ENCODE measurements at regions not wholly inside any gene's neighbourhood (a gene's known extent, or its start where the extent isn't known, plus 50 kb on each side); places are given as distances from the start of the nearest gene placed in this dataset.

DNA sequence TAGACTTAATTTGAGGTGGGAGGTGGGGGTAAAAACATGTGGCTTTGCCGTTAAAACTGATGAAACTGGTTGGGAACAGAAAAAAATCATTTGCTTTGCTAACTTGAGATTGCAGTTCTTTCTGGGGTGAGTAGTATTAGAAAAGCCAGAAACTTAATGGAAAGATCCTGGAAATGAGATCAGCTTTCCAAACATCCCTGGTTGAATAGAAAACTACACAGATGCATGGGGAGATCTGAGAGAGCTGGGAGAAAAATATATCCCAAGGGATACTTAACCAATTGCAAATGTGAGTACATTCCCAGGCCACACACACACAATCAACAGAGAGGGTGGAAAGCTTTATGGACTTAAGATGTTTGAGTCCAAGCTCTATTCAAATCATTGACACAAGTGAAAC is 222.3 kb downstream of the YTHDC2 start:
- H3K4me3 ChIP-seq: no peak overlapping the region
- H3K27me3 ChIP-seq: no peaks in the 10 kb centered on the region
- WGBS, 4 donors: 52 to 81% (median 54%) methylated on average over 1 of the region's 1 CpG
- H3K9me3 ChIP-seq (replicated peaks in 1 of 3): no peaks in the 10 kb centered on the region
- H3K4me1 ChIP-seq (replicated peaks in 1 of 2): no peaks in the 10 kb centered on the region
- no peaks in the 10 kb centered on the region for H3K36me3 ChIP-seq (replicated peaks in 1 of 2)
- TF ChIP-seq, protein P1, sequence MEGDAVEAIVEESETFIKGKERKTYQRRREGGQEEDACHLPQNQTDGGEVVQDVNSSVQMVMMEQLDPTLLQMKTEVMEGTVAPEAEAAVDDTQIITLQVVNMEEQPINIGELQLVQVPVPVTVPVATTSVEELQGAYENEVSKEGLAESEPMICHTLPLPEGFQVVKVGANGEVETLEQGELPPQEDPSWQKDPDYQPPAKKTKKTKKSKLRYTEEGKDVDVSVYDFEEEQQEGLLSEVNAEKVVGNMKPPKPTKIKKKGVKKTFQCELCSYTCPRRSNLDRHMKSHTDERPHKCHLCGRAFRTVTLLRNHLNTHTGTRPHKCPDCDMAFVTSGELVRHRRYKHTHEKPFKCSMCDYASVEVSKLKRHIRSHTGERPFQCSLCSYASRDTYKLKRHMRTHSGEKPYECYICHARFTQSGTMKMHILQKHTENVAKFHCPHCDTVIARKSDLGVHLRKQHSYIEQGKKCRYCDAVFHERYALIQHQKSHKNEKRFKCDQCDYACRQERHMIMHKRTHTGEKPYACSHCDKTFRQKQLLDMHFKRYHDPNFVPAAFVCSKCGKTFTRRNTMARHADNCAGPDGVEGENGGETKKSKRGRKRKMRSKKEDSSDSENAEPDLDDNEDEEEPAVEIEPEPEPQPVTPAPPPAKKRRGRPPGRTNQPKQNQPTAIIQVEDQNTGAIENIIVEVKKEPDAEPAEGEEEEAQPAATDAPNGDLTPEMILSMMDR (IDR thresholded peaks at IDR 0.05): no peak
- TF ChIP-seq POLR2A (IDR thresholded peaks at IDR 0.05): no peak
- H3K27ac ChIP-seq: no peak overlapping the region
- intact Hi-C loops (cut with DNase I): no loop called here
- no peak for DNase-seq

DNA sequence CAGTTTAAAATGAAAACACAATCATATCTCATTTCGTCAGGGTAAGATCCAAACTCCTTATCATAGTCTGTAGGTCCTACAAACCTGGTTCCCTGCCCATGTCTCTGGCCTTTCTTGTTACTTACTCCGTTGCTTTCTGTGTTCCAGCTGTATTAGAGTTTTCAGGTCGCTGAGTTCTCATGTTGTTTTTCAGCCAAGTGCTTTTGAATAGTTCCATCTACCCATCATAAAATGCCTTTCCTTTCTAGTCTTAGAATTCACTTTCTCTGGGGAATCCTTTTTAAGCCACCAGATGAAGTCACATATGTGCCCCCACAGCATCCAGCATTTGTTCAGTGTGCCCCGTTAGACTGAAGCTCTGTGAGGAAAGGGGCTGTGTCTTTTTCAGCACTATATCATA is 228.7 kb downstream of the YTHDC2 start:
- DNase-seq: no peak
- Histone ChIP-seq H3K4me1 (replicated peaks in 1 of 2) (no peaks in the 10 kb centered on the region), H3K27ac (no peak overlapping the region), H3K9me3 (replicated peaks in 1 of 3) (no peaks in the 10 kb centered on the region), H3K36me3 (replicated peaks in 1 of 2) (no peaks in the 10 kb centered on the region), H3K27me3 (no peaks in the 10 kb centered on the region), H3K4me3 (no peak overlapping the region)
- intact Hi-C loops (cut with DNase I): no loop called here
- TF ChIP-seq, protein P1 (IDR thresholded peaks at IDR 0.05): no peak
- no peak for TF ChIP-seq POLR2A (IDR thresholded peaks at IDR 0.05)
- WGBS, 4 donors: 50 to 57% (median 54%) methylated on average over 4 of the region's 4 CpGs

DNA sequence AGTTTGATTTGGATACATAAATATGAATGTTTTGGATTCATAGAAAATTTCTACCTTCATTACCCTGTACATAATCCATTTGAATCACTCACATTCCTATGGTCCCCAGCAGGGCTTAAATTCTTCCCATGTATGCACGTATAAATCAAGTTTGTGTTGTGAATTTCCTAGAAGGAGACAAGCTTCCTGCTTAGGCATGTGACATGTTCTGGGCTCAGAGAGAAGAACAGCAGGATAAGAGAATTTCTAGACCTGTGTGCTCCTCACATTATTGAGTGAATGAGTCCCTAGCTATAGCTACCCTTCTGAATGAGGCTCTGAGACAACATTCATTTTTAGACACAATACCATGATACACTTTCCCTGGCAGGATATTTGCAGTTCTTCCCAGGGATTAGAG is 229.1 kb downstream of the YTHDC2 start:
- whole genome bisulfite sequencing, 4 donors: 0 to 71% (median 23%) methylated on average over 1 of the region's 1 CpG

DNA sequence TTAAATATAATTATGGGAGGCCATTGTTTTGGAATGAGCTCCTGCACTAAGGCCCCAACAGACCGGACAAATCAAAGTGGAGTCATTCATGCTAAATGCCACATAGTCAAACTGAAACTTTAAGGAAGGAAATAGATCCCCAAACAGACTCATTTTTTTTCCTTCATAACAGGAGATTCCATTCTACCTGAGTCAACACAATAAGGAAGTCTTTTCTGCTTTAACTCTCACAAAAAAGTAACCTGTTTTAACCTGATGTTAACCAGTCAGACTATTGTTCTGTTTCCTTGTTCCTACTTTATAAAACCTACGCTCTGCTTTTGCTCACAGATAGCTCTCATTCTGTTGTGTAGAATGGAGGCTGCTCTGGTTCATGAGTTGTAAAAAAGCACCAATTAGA is 234.9 kb downstream of the YTHDC2 start:
- intact Hi-C loops (cut with DNase I): no loop called here
- Histone ChIP-seq H3K27me3 (no peaks in the 10 kb centered on the region), H3K9me3 (replicated peaks in 1 of 3) (no peaks in the 10 kb centered on the region), H3K4me1 (replicated peaks in 1 of 2) (no peaks in the 10 kb centered on the region), H3K36me3 (replicated peaks in 1 of 2) (no peaks in the 10 kb centered on the region), H3K4me3 (no peak overlapping the region), H3K27ac (no peak overlapping the region)
- no peak for DNase-seq
- TF ChIP-seq, protein P1 (IDR thresholded peaks at IDR 0.05): no peak
- no peak for TF ChIP-seq POLR2A (IDR thresholded peaks at IDR 0.05)
- WGBS, 4 donors: 66 to 83% (median 72%) methylated on average over 2 of the region's 2 CpGs

More for the DNA sequence above, 229.1 kb downstream of the YTHDC2 start:
- TF ChIP-seq, protein P1 (IDR thresholded peaks at IDR 0.05): no peak
- TF ChIP-seq POLR2A (IDR thresholded peaks at IDR 0.05): no peak
- no peak overlapping the region for H3K27ac ChIP-seq
- H3K4me3 ChIP-seq: no peak overlapping the region
- H3K27me3 ChIP-seq: no peaks in the 10 kb centered on the region
- no peaks in the 10 kb centered on the region for H3K9me3 ChIP-seq (replicated peaks in 1 of 3)
- intact Hi-C loops (cut with DNase I): no loop called here
- no peaks in the 10 kb centered on the region for H3K4me1 ChIP-seq (replicated peaks in 1 of 2)
- no peak for DNase-seq
- H3K36me3 ChIP-seq (replicated peaks in 1 of 2): no peaks in the 10 kb centered on the region
